Activated CD8-positive, alpha-beta memory T cell treated with anti-CD3 and anti-CD28 coated beads, Interleukin-2, amount 10 ng/mL, durations not matched to agents 7 days and 5 days (primary cell): ENCODE measurements at regions not wholly inside any gene's neighbourhood (a gene's known extent, or its start where the extent isn't known, plus 50 kb on each side); places are given as distances from the start of the nearest gene placed in this dataset.
A peak's percentile ranks its signal among the peaks of the same experiment; 100 is the strongest.
"Not testable (repeated sequence)": the region's sequence is repeated elsewhere in the genome, so short reads cannot be mapped to it uniquely, and the experiment has no call there.

Source experiments
- ATAC-seq: fragments of 150-1000 bp; cut with Tn5 transposase; one replicate; pipeline ENCODE4 v1.10.0; 2021; ENCODE audit warnings: moderate library complexity
- CTCF ChIA-PET: fragments of 350-600 bp; sonication (Branson Sonifier 250); formaldehyde crosslinking; loops from one replicate; lab custom pipeline; 2021; ENCODE audit warnings: antibody characterized with exemption; lab: Charles Lee
- DNase-seq: peaks from one replicate; pipeline ENCODE4 v3.0.0-alpha.2; 2020
- H3K27ac Mint-ChIP-seq: one replicate; pipeline ENCODE4 v1.8.0; 2021; ENCODE audit warnings: mild to moderate bottlenecking, mixed read lengths
- H3K27me3 Mint-ChIP-seq: one replicate; pipeline ENCODE4 v1.8.0; 2021; ENCODE audit warnings: mixed read lengths
- H3K36me3 Mint-ChIP-seq: one replicate; pipeline ENCODE4 v1.8.0; 2021; ENCODE audit warnings: mild to moderate bottlenecking, mixed read lengths
- H3K4me1 Mint-ChIP-seq: one replicate; pipeline ENCODE4 v1.8.0; 2021; ENCODE audit warnings: mixed read lengths
- H3K4me3 Mint-ChIP-seq: one replicate; pipeline ENCODE4 v1.8.0; 2021; ENCODE audit warnings: mild to moderate bottlenecking, moderate library complexity, mixed read lengths
- H3K9me3 Mint-ChIP-seq: one replicate; pipeline ENCODE4 v1.8.0; 2022; ENCODE audit warnings: low read depth, mixed read lengths

GRCh38 chr2:176567361-176567760, 298.1 kb downstream of the MTX2 start:
- CTCF ChIA-PET, result interaction anchor here (0.9 to 2.2 kb wide), 2 partner anchors 13 kb away, joined by 3 to 7 read pairs; no protein-coding TSS in a partner anchor
- Mint-ChIP-seq H3K4me3 (no peak overlapping the region), H3K4me1 (no peaks in the 10 kb centered on the region), H3K27me3 (peaks cover 62% of the 10 kb centered on the region), H3K9me3 (no peaks in the 10 kb centered on the region), H3K27ac (no peak overlapping the region), H3K36me3 (no peaks in the 10 kb centered on the region)
- ATAC-seq (no peak), DNase-seq (no peak)

- Mint-ChIP-seq H3K4me3 (no peak overlapping the region), H3K9me3 (no peaks in the 10 kb centered on the region), H3K4me1 (no peaks in the 10 kb centered on the region), H3K27me3 (peaks cover 62% of the 10 kb centered on the region), H3K36me3 (no peaks in the 10 kb centered on the region), H3K27ac (no peak overlapping the region)
- CTCF ChIA-PET, result interaction anchor here (0.9 to 2.2 kb wide), 2 partner anchors 15 to 429 kb away, joined by 3 to 7 read pairs; no protein-coding TSS in a partner anchor
- no peak for DNase-seq
- ATAC-seq, result no peak
Observed at GRCh38 chr2:176569574-176569973, 300.3 kb downstream of the MTX2 start.

GRCh38 chr2:176573612-176574483, 304.6 kb downstream of the MTX2 start:
- Mint-ChIP-seq H3K27ac (no peak overlapping the region), H3K36me3 (no peaks in the 10 kb centered on the region), H3K4me3 (no peak overlapping the region), H3K27me3 (peaks cover 70% of the 10 kb centered on the region), H3K4me1 (no peaks in the 10 kb centered on the region), H3K9me3 (peaks cover 2% of the 10 kb centered on the region)
- DNase-seq, result no peak
- no peak for ATAC-seq
- CTCF ChIA-PET, result interaction anchor here (1.0 to 2.5 kb wide), 3 partner anchors 20 to 31 kb away, joined by 3 to 8 read pairs (median 5); no protein-coding TSS in a partner anchor

GRCh38 chr2:176574484-176575236, 305.4 kb downstream of the MTX2 start:
- CTCF ChIA-PET, result interaction anchor here (1.5 to 2.5 kb wide), 2 partner anchors 20 to 30 kb away, joined by 3 to 8 read pairs; no protein-coding TSS in a partner anchor
- no peak for DNase-seq
- Mint-ChIP-seq H3K4me3 (no peak overlapping the region), H3K9me3 (peaks cover 2% of the 10 kb centered on the region), H3K36me3 (no peaks in the 10 kb centered on the region), H3K4me1 (no peaks in the 10 kb centered on the region), H3K27me3 (peaks cover 66% of the 10 kb centered on the region), H3K27ac (no peak overlapping the region)
- ATAC-seq, result no peak

- no peak for DNase-seq
- CTCF ChIA-PET, result interaction anchor here (2.5 kb wide), 1 partner anchor 21 kb away, joined by 8 read pairs; no protein-coding TSS in a partner anchor
- no peak for ATAC-seq
- Mint-ChIP-seq H3K27ac (no peak overlapping the region), H3K4me3 (no peak overlapping the region), H3K36me3 (no peaks in the 10 kb centered on the region), H3K4me1 (no peaks in the 10 kb centered on the region), H3K27me3 (peaks cover 60% of the 10 kb centered on the region), H3K9me3 (peaks cover 2% of the 10 kb centered on the region)
Observed at GRCh38 chr2:176575237-176575744, 306.0 kb downstream of the MTX2 start.

- peaks cover 59% of the 10 kb centered on the region for H3K27me3 Mint-ChIP-seq
- peaks cover 2% of the 10 kb centered on the region for H3K9me3 Mint-ChIP-seq
- no peak for ATAC-seq
- no peaks in the 10 kb centered on the region for H3K4me1 Mint-ChIP-seq
- H3K27ac Mint-ChIP-seq, result no peak overlapping the region
- CTCF ChIA-PET, result no interaction called here
- no peak for DNase-seq
- H3K36me3 Mint-ChIP-seq, result no peaks in the 10 kb centered on the region
- no peak overlapping the region for H3K4me3 Mint-ChIP-seq
Observed at GRCh38 chr2:176577054-176577453, 307.8 kb downstream of the MTX2 start.

GRCh38 chr2:176578292-176578691, 309.1 kb downstream of the MTX2 start:
- not testable (repeated sequence) for H3K4me1 Mint-ChIP-seq

GRCh38 chr2:176579608-176580007, 310.4 kb downstream of the MTX2 start:
- H3K36me3 Mint-ChIP-seq, result no peaks in the 10 kb centered on the region
- H3K4me3 Mint-ChIP-seq, result no peak overlapping the region
- DNase-seq (no peak), ATAC-seq (no peak)
- CTCF ChIA-PET, result no interaction called here
- H3K27ac Mint-ChIP-seq, result no peak overlapping the region
- H3K27me3 Mint-ChIP-seq, result peaks cover 53% of the 10 kb centered on the region
- peaks cover 2% of the 10 kb centered on the region for H3K9me3 Mint-ChIP-seq
- peaks cover 16% of the 10 kb centered on the region for H3K4me1 Mint-ChIP-seq

More at GRCh38 chr2:176578292-176578691, 309.1 kb downstream of the MTX2 start:
- ATAC-seq, H3K36me3 Mint-ChIP-seq, H3K4me3 Mint-ChIP-seq, H3K9me3 Mint-ChIP-seq, H3K27ac Mint-ChIP-seq, DNase-seq, CTCF ChIA-PET: not testable (repeated sequence)
- peaks cover 52% of the 10 kb centered on the region for H3K27me3 Mint-ChIP-seq

GRCh38 chr2:176581557-176582165, 312.4 kb downstream of the MTX2 start:
- Mint-ChIP-seq H3K27ac (no peak overlapping the region), H3K9me3 (peaks cover 2% of the 10 kb centered on the region), H3K4me3 (no peak overlapping the region), H3K36me3 (no peaks in the 10 kb centered on the region), H3K4me1 (peaks cover 16% of the 10 kb centered on the region), H3K27me3 (peaks cover 49% of the 10 kb centered on the region)
- CTCF ChIA-PET, result no interaction called here
- ATAC-seq (no peak), DNase-seq (no peak)

- Mint-ChIP-seq H3K36me3 (no peaks in the 10 kb centered on the region), H3K9me3 (peaks cover 2% of the 10 kb centered on the region), H3K4me1 (peaks cover 16% of the 10 kb centered on the region), H3K4me3 (no peak overlapping the region), H3K27me3 (peaks cover 49% of the 10 kb centered on the region), H3K27ac (no peak overlapping the region)
- CTCF ChIA-PET, result no interaction called here
- no peak for ATAC-seq
- DNase-seq, result no peak
Observed at GRCh38 chr2:176582176-176582575, 312.9 kb downstream of the MTX2 start.

GRCh38 chr2:176582990-176583481, 313.8 kb downstream of the MTX2 start:
- no peak overlapping the region for H3K4me3 Mint-ChIP-seq

GRCh38 chr2:176583607-176584006, 314.4 kb downstream of the MTX2 start:
- Mint-ChIP-seq H3K9me3 (peaks cover 1% of the 10 kb centered on the region), H3K27ac (no peak overlapping the region), H3K27me3 (peaks cover 42% of the 10 kb centered on the region), H3K4me1 (peaks cover 16% of the 10 kb centered on the region), H3K36me3 (no peaks in the 10 kb centered on the region), H3K4me3 (peak overlapping the region; percentile 1)
- ATAC-seq (peak; percentile 71), DNase-seq (peak; percentile 59)
- CTCF ChIA-PET, result no interaction called here

More at GRCh38 chr2:176582990-176583481, 313.8 kb downstream of the MTX2 start:
- CTCF ChIA-PET, result no interaction called here
- H3K27ac Mint-ChIP-seq, result no peak overlapping the region
- H3K27me3 Mint-ChIP-seq, result peaks cover 42% of the 10 kb centered on the region
- H3K4me1 Mint-ChIP-seq, result peaks cover 16% of the 10 kb centered on the region
- H3K36me3 Mint-ChIP-seq, result no peaks in the 10 kb centered on the region
- peak; percentile 47 for ATAC-seq
- no peak for DNase-seq
- H3K9me3 Mint-ChIP-seq, result peaks cover 2% of the 10 kb centered on the region

GRCh38 chr2:176584333-176584732, 315.1 kb downstream of the MTX2 start:
- DNase-seq (no peak), ATAC-seq (no peak)
- Mint-ChIP-seq H3K27ac (no peak overlapping the region), H3K36me3 (no peaks in the 10 kb centered on the region), H3K9me3 (no peaks in the 10 kb centered on the region), H3K4me1 (peaks cover 16% of the 10 kb centered on the region), H3K4me3 (no peak overlapping the region), H3K27me3 (peaks cover 44% of the 10 kb centered on the region)
- CTCF ChIA-PET, result interaction anchor here (0.8 kb wide), 1 partner anchor 10 kb away, joined by 3 read pairs; no protein-coding TSS in a partner anchor
